Activated CD4-positive, alpha-beta T cell treated with anti-CD3 and anti-CD28 coated beads, Interleukin-2, amount 10 ng/mL, durations not matched to agents 7 days and 5 days (primary cell): ENCODE measurements at regions not wholly inside any gene's neighbourhood (a gene's known extent, or its start where the extent isn't known, plus 50 kb on each side); places are given as distances from the start of the nearest gene placed in this dataset.

Source experiments
- CTCF ChIA-PET: fragments of 350-600 bp; sonication (Branson Sonifier 250); formaldehyde crosslinking; loops from one replicate; lab custom pipeline; 2021; ENCODE audit warnings: antibody characterized with exemption; lab: Charles Lee
- POLR2A ChIA-PET: fragments of 350-600 bp; sonication (Branson Sonifier 250); formaldehyde crosslinking; loops from one replicate; lab custom pipeline; 2021; ENCODE audit warnings: antibody characterized with exemption; lab: Charles Lee
- DNase-seq: peaks from one replicate; pipeline ENCODE4 v3.0.0-alpha.2; 2020
- H3K27ac Mint-ChIP-seq: one replicate; pipeline ENCODE4 v1.8.0; 2021; ENCODE audit warnings: mild to moderate bottlenecking, moderate library complexity, mixed read lengths
- H3K27me3 Mint-ChIP-seq: one replicate; pipeline ENCODE4 v1.8.0; 2021; ENCODE audit warnings: mixed read lengths
- H3K36me3 Mint-ChIP-seq: one replicate; pipeline ENCODE4 v1.8.0; 2021; ENCODE audit warnings: low read depth, mixed read lengths
- H3K4me1 Mint-ChIP-seq: one replicate; pipeline ENCODE4 v1.8.0; 2021; ENCODE audit warnings: mixed read lengths
- H3K4me3 Mint-ChIP-seq: one replicate; pipeline ENCODE4 v1.8.0; 2021; ENCODE audit warnings: mild to moderate bottlenecking, moderate library complexity, mixed read lengths
- H3K9me3 Mint-ChIP-seq: one replicate; pipeline ENCODE4 v1.8.0; 2021; ENCODE audit warnings: mixed read lengths

- no peak for DNase-seq
Observed at GRCh38 chr3:66110840-66111239, 72.1 kb upstream of the MAGI1 start.

DNA sequence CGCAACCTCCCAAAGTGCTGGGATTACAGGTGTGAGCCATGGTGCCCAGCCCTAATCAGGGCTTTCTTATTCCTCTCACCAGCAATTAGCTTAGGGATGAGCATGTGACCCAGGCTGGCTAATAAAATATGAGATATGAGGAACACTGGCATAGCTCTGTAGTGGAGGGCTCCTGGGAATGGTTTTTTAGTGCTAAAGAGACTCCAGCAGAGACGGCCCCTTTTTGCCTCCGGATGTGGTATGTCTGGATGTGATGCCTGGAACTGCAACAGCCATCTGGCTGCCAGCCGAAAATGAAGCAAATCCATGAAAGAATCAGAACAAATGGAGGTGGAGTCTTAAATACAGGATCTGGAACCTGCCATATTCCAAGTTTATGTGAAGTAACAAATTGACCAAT is 69.1 kb upstream of the MAGI1 start:
- peaks cover 2% of the 10 kb centered on the region for H3K27me3 Mint-ChIP-seq
- H3K9me3 Mint-ChIP-seq, result no peaks in the 10 kb centered on the region
- no peak for DNase-seq
- H3K27ac Mint-ChIP-seq, result no peak overlapping the region
- H3K4me3 Mint-ChIP-seq, result no peak overlapping the region
- H3K4me1 Mint-ChIP-seq, result peaks cover 5% of the 10 kb centered on the region
- H3K36me3 Mint-ChIP-seq, result no peaks in the 10 kb centered on the region
- CTCF ChIA-PET, result no interaction called here
- POLR2A ChIA-PET, result no interaction called here

More at GRCh38 chr3:66110840-66111239, 72.1 kb upstream of the MAGI1 start:
- Mint-ChIP-seq H3K9me3 (no peaks in the 10 kb centered on the region), H3K36me3 (no peaks in the 10 kb centered on the region), H3K4me1 (peaks cover 5% of the 10 kb centered on the region), H3K27me3 (peaks cover 2% of the 10 kb centered on the region), H3K4me3 (no peak overlapping the region), H3K27ac (no peak overlapping the region)
- ChIA-PET POLR2A (no interaction called here), CTCF (no interaction called here)

- peaks cover 5% of the 10 kb centered on the region for H3K4me1 Mint-ChIP-seq
- H3K27ac Mint-ChIP-seq, result peak overlapping the region; percentile 83
- no peak for DNase-seq
- H3K4me3 Mint-ChIP-seq, result no peak overlapping the region
- CTCF ChIA-PET, result no interaction called here
- H3K9me3 Mint-ChIP-seq, result no peaks in the 10 kb centered on the region
- H3K36me3 Mint-ChIP-seq, result no peaks in the 10 kb centered on the region
- H3K27me3 Mint-ChIP-seq, result peaks cover 2% of the 10 kb centered on the region
- POLR2A ChIA-PET, result no interaction called here
Observed at GRCh38 chr3:66106788-66107187, 68.1 kb upstream of the MAGI1 start.

DNA sequence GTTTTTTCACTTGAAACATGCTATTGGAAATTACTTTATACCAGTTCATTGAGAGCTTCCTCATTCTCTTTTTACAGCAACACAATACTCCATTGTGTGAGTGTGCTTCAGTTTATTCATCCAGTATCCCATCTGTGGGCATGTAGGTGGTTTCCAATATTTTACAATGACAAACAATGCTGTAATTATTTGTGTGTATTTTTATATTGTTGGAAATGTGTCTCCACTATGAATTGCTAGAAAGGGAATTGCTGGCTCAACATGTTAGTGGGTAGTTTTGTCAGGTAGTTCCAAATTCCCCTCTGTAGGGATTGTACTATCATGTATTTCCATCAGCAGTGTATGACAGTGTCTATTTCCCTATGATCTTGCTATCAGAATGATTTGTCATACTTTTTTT is 65.8 kb upstream of the MAGI1 start:
- Mint-ChIP-seq H3K4me1 (peaks cover 5% of the 10 kb centered on the region), H3K36me3 (no peaks in the 10 kb centered on the region), H3K27me3 (peaks cover 4% of the 10 kb centered on the region), H3K9me3 (no peaks in the 10 kb centered on the region), H3K4me3 (no peak overlapping the region), H3K27ac (no peak overlapping the region)
- DNase-seq, result no peak
- POLR2A ChIA-PET, result no interaction called here
- CTCF ChIA-PET, result no interaction called here

DNA sequence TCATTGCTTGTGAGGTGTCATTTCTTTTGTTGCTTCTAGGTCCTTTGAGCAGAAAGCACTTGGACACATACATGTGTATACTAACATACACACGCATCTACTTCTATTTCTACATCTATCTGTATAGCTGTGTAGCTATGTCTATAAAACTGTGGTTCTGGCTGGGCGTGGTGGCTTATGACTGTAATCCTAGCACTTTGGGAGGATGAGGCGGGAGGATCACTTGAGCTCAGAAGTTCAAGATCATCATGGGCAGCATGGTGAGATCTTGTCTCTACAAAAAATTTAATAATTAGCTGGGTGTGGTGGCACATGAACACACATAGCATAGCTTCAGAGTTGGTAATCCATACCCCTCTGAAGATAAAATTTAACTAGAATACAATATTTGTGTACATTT is 65.0 kb upstream of the MAGI1 start:
- H3K9me3 Mint-ChIP-seq, result no peaks in the 10 kb centered on the region

GRCh38 chr3:66101901-66102300 is 63.2 kb upstream of the MAGI1 start:
- Mint-ChIP-seq H3K27ac (no peak overlapping the region), H3K4me1 (peaks cover 4% of the 10 kb centered on the region), H3K27me3 (peaks cover 2% of the 10 kb centered on the region), H3K9me3 (no peaks in the 10 kb centered on the region), H3K4me3 (no peak overlapping the region), H3K36me3 (no peaks in the 10 kb centered on the region)
- ChIA-PET POLR2A (no interaction called here), CTCF (interaction anchor here (0.6 kb wide), 1 partner anchor 1008 kb away, joined by 3 read pairs; no protein-coding TSS in a partner anchor)
- no peak for DNase-seq

More for the DNA sequence above, 65.0 kb upstream of the MAGI1 start:
- CTCF ChIA-PET, result no interaction called here
- Mint-ChIP-seq H3K4me1 (peaks cover 5% of the 10 kb centered on the region), H3K27me3 (peaks cover 2% of the 10 kb centered on the region), H3K4me3 (no peak overlapping the region), H3K27ac (no peak overlapping the region), H3K36me3 (no peaks in the 10 kb centered on the region)
- POLR2A ChIA-PET, result no interaction called here
- DNase-seq, result no peak

DNA sequence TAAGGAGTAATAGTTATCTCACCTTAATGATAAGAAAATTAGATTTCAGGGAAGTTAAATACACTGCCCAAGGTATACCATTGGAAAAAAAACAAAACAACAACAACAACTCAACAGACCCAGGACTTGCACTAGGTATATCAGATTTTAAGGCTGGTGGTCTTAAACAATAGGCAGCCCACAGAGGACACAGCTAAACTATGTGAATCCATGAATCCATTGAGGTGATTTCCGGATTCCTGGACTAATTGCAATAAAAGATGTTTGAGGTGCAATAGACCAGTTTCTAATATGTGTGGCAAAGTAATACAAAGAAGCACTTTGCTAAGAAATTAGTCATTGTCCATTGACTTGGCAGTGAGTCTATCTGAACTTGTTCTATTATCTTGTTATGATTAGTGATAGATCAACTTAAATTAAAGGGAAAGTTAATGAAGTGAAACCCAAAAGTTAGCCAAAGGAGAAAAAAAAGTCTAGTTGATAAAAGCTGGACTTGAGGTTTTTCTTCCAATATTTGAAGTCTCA is 60.9 kb upstream of the MAGI1 start:
- ChIA-PET POLR2A (no interaction called here), CTCF (no interaction called here)
- H3K27ac Mint-ChIP-seq, result no peak overlapping the region
- DNase-seq, result no peak
- H3K36me3 Mint-ChIP-seq, result no peaks in the 10 kb centered on the region
- no peak overlapping the region for H3K4me3 Mint-ChIP-seq
- peaks cover 2% of the 10 kb centered on the region for H3K27me3 Mint-ChIP-seq
- H3K9me3 Mint-ChIP-seq, result no peaks in the 10 kb centered on the region
- no peaks in the 10 kb centered on the region for H3K4me1 Mint-ChIP-seq

DNA sequence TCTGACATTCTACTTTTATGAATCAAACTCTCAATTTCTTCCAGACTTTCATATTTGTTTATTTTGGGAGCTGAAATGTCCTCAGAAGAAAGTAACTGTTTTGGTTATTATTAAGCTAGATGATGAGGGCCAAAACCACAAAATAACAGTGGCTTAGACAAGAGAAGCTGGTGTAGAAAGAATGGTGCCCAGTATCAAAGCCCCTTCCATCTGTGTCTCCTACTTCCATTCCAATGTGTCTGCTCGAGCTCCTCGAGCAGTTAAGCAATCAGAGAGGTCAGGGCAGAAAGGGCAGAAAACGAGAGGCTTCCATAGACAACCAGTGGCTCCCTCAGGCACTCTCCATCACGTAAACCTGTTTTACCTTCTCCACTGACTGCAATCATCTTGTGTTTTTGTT is 59.7 kb upstream of the MAGI1 start:
- H3K27ac Mint-ChIP-seq, result no peak overlapping the region
- H3K27me3 Mint-ChIP-seq, result peaks cover 2% of the 10 kb centered on the region
- H3K4me3 Mint-ChIP-seq, result no peak overlapping the region
- ChIA-PET CTCF (no interaction called here), POLR2A (no interaction called here)
- no peaks in the 10 kb centered on the region for H3K9me3 Mint-ChIP-seq
- no peaks in the 10 kb centered on the region for H3K36me3 Mint-ChIP-seq
- no peaks in the 10 kb centered on the region for H3K4me1 Mint-ChIP-seq
- no peak for DNase-seq

- Mint-ChIP-seq H3K27me3 (peaks cover 2% of the 10 kb centered on the region), H3K9me3 (no peaks in the 10 kb centered on the region), H3K4me1 (no peaks in the 10 kb centered on the region), H3K27ac (no peak overlapping the region), H3K36me3 (no peaks in the 10 kb centered on the region), H3K4me3 (no peak overlapping the region)
- CTCF ChIA-PET, result interaction anchor here (1.1 kb wide), 1 partner anchor 11 kb away, joined by 3 read pairs; no protein-coding TSS in a partner anchor
- POLR2A ChIA-PET, result no interaction called here
- DNase-seq, result no peak
Observed at GRCh38 chr3:66097647-66098046, 58.9 kb upstream of the MAGI1 start.

GRCh38 chr3:66095295-66096001 is 56.7 kb upstream of the MAGI1 start:
- CTCF ChIA-PET, result no interaction called here
- Mint-ChIP-seq H3K4me3 (no peak overlapping the region), H3K27me3 (peaks cover 2% of the 10 kb centered on the region), H3K36me3 (no peaks in the 10 kb centered on the region), H3K9me3 (no peaks in the 10 kb centered on the region), H3K27ac (no peak overlapping the region), H3K4me1 (no peaks in the 10 kb centered on the region)
- POLR2A ChIA-PET, result no interaction called here
- no peak for DNase-seq

DNA sequence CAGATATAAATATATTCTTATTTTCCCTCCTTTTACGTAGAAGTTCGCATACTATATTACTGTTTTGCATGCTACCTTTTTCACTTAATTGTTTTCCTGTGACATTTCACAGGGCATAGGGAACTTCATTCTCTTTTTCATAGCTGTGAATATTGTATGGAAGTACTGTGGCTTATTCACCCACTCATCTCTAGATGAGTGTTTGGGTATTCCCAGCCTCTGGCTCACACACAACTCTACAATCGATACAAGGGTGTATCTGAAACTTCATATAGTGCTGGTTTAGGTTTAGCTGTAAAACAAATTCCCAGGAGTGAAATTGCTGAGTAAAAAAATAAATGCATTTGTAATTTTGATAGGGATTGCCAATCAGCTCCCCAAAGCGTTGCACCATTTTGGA is 55.3 kb upstream of the MAGI1 start:
- Mint-ChIP-seq H3K4me3 (no peak overlapping the region), H3K36me3 (no peaks in the 10 kb centered on the region), H3K27me3 (no peaks in the 10 kb centered on the region), H3K27ac (no peak overlapping the region), H3K9me3 (no peaks in the 10 kb centered on the region), H3K4me1 (no peaks in the 10 kb centered on the region)
- ChIA-PET POLR2A (no interaction called here), CTCF (no interaction called here)
- DNase-seq, result no peak

- H3K27ac Mint-ChIP-seq, result no peak overlapping the region
- DNase-seq, result no peak
- no peaks in the 10 kb centered on the region for H3K36me3 Mint-ChIP-seq
- ChIA-PET POLR2A (no interaction called here), CTCF (no interaction called here)
- no peaks in the 10 kb centered on the region for H3K4me1 Mint-ChIP-seq
- H3K4me3 Mint-ChIP-seq, result no peak overlapping the region
- no peaks in the 10 kb centered on the region for H3K27me3 Mint-ChIP-seq
- H3K9me3 Mint-ChIP-seq, result no peaks in the 10 kb centered on the region
Observed at GRCh38 chr3:66092175-66092995, 53.7 kb upstream of the MAGI1 start.
